ENCODE measurements at regions not wholly inside any gene's neighbourhood (a gene's known extent, or its start where the extent isn't known, plus 50 kb on each side); places are given as distances from the start of the nearest gene placed in this dataset.

DNA sequence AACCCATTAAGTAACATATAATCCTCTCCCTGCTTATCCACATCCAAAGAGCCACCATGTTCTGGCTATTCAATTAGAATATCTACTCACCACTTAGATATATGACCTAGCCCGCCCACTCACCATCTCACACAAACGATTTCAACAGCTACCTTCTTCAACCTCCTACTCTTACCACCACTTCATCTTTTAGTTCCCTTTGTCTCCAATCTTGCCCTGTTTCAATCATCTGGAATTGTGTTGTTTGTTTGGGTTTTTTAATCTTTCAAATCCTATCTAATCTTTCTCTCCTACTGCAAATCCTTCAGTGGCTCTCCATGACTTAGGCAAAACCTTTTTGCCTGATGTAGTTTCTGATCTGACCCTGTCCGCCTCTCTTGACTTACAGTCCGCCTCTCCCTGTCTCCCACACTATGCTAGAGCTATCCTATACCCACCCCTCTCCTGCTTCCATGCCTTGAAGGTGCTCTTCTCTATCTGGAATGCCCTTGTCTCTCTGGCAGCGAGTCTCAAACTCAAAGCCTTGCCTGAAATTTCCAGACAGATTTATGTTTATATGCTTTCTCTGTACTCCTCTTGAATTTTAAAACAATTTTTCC is 161.0 kb upstream of the CRY1 start:
- DNase-seq (ENCODE audit: low read depth, low spot score) (no peak), FAIRE-seq (no peak)
- no peak overlapping the region for H3K4me2 ChIP-seq (ENCODE audit: insufficient read depth, low read length)
- H3K9ac ChIP-seq (replicated peaks; ENCODE audit: extremely low read depth, insufficient read depth, low read length) = no peak overlapping the region
- H3K27ac ChIP-seq (ENCODE audit: insufficient read depth, low read depth, low read length) = no peak overlapping the region
- H3K27me3 ChIP-seq (ENCODE audit: control insufficient read depth in 2 of 2, insufficient read depth in 2 of 2, low read length in 2 of 2) = peaks cover 0 to 3% of the 10 kb centered on the region in 2 experiments
- CTCF ChIA-PET = no interaction called here
- H3K4me3 ChIP-seq (replicated peaks in 1 of 3; ENCODE audit: insufficient read depth in 1 of 3, low read depth in 1 of 3, low read length in 3 of 3) = no peak overlapping the region
- dilution Hi-C loops (cut with MboI; ENCODE audit: extremely low pct_ligation_motif_present, low sequenced_read_pairs) (no loop called here), intact Hi-C loops (cut with micrococcal nuclease) (no loop called here)
- TF ChIP-seq GATA2 (IDR thresholded peaks at IDR 0.05; ENCODE audit: insufficient read depth, insufficient read length, low read depth, low read length) = no peak
- TF ChIP-seq, protein P1, sequence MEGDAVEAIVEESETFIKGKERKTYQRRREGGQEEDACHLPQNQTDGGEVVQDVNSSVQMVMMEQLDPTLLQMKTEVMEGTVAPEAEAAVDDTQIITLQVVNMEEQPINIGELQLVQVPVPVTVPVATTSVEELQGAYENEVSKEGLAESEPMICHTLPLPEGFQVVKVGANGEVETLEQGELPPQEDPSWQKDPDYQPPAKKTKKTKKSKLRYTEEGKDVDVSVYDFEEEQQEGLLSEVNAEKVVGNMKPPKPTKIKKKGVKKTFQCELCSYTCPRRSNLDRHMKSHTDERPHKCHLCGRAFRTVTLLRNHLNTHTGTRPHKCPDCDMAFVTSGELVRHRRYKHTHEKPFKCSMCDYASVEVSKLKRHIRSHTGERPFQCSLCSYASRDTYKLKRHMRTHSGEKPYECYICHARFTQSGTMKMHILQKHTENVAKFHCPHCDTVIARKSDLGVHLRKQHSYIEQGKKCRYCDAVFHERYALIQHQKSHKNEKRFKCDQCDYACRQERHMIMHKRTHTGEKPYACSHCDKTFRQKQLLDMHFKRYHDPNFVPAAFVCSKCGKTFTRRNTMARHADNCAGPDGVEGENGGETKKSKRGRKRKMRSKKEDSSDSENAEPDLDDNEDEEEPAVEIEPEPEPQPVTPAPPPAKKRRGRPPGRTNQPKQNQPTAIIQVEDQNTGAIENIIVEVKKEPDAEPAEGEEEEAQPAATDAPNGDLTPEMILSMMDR (IDR thresholded peaks at IDR 0.05; ENCODE audit: extremely low read depth in 1 of 2, insufficient read depth in 1 of 2, low read depth in 1 of 2, low read length in 2 of 2) = no peak
- TF ChIP-seq FOS (IDR thresholded peaks at IDR 0.05; ENCODE audit: borderline replicate concordance, insufficient read depth, low read length) = no peak
- no peak for TF ChIP-seq MYC (IDR thresholded peaks at IDR 0.05; ENCODE audit: low read depth, low read length)
- no peak for TF ChIP-seq POLR2AphosphoS5 (IDR thresholded peaks at IDR 0.05; ENCODE audit: insufficient read depth, low read depth, low read length)
- TF ChIP-seq EZH2 (IDR thresholded peaks at IDR 0.05; ENCODE audit: borderline replicate concordance, low read depth, low read length, severe bottlenecking) = no peak
- TF ChIP-seq, protein P2, sequence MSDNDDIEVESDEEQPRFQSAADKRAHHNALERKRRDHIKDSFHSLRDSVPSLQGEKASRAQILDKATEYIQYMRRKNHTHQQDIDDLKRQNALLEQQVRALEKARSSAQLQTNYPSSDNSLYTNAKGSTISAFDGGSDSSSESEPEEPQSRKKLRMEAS (IDR thresholded peaks at IDR 0.05; ENCODE audit: insufficient read depth, insufficient read length) = no peak
- no peak for TF ChIP-seq JUN (IDR thresholded peaks at IDR 0.05; ENCODE audit: borderline replicate concordance, insufficient read depth, insufficient read length, low read depth)
- TF ChIP-seq POLR2A (IDR thresholded peaks at IDR 0.05; ENCODE audit: low read depth, low read length) = no peak
- H3K9me1 ChIP-seq (replicated peaks; ENCODE audit: control insufficient read depth, extremely low read depth, insufficient read depth, low read length) = no peaks in the 10 kb centered on the region
- H2AFZ ChIP-seq (ENCODE audit: low read depth, low read length) = no peak overlapping the region
- no peaks in the 10 kb centered on the region for H3K4me1 ChIP-seq (ENCODE audit: control insufficient read depth, extremely low read depth, insufficient read depth, low read length)
- POLR2A ChIA-PET = no interaction called here
- no TSS peak for BruUV-seq (replicated peaks)
- H3K9me3 ChIP-seq (replicated peaks; ENCODE audit: control insufficient read depth, insufficient read depth, low read length) = no peaks in the 10 kb centered on the region
- H3K79me2 ChIP-seq (ENCODE audit: control insufficient read depth, insufficient read depth, low read length) = no peaks in the 10 kb centered on the region
- no peaks in the 10 kb centered on the region for H4K20me1 ChIP-seq (replicated peaks; ENCODE audit: control insufficient read depth, extremely low read depth, insufficient read depth, low read length)
- no peaks in the 10 kb centered on the region for H3K36me3 ChIP-seq (ENCODE audit: control insufficient read depth in 2 of 2, extremely low read depth in 1 of 2, insufficient read depth in 2 of 2, low read length in 2 of 2)
